Mesenchymal stem cell (in vitro differentiated cells and primary cell): ENCODE measurements at regions not wholly inside any gene's neighbourhood (a gene's known extent, or its start where the extent isn't known, plus 50 kb on each side); places are given as distances from the start of the nearest gene placed in this dataset.

Experiments
- DNase-seq: peaks from one replicate; pipeline ENCODE4 v3.0.0-alpha.2; 2013
- H2AFZ ChIP-seq: one replicate; pipeline ENCODE4 v1.6.1; 2013; ENCODE audit warnings: low read depth, mild to moderate bottlenecking, control low read depth, inconsistent platforms, low read length, moderate library complexity
- H2AK5ac ChIP-seq: 2 replicates; pipeline ENCODE4 v1.6.1; 2013; ENCODE audit warnings: low read length, moderate library complexity, mild to moderate bottlenecking, inconsistent platforms; ENCODE audit not compliant: severe bottlenecking
- H2BK120ac ChIP-seq: one replicate; pipeline ENCODE4 v1.6.1; 2013; ENCODE audit warnings: low read depth, mild to moderate bottlenecking, inconsistent platforms, low read length, moderate library complexity
- H2BK12ac ChIP-seq, 2 experiments: one replicate each; pipeline ENCODE4 v1.6.1; 2013; ENCODE audit warnings: inconsistent platforms in 2 of 2, low read length in 2 of 2, mild to moderate bottlenecking in 2 of 2, moderate library complexity in 2 of 2, control low read depth in 1 of 2
- H2BK15ac ChIP-seq: one replicate; pipeline ENCODE4 v1.6.1; 2013; ENCODE audit warnings: mild to moderate bottlenecking, low read depth, inconsistent platforms; ENCODE audit not compliant: poor library complexity, severe bottlenecking
- H2BK5ac ChIP-seq: 2 replicates; pipeline ENCODE4 v1.6.1; 2013; ENCODE audit warnings: low read depth, mild to moderate bottlenecking, low read length, control low read depth, inconsistent platforms; ENCODE audit not compliant: poor library complexity, severe bottlenecking
- H3K14ac ChIP-seq, 2 experiments: one replicate each; pipeline ENCODE4 v1.6.1; 2013; ENCODE audit warnings: inconsistent platforms in 2 of 2, low read length in 2 of 2, control low read depth in 1 of 2, mild to moderate bottlenecking in 1 of 2, moderate library complexity in 1 of 2
- H3K18ac ChIP-seq, 2 experiments: one replicate each; pipeline ENCODE4 v1.6.1; 2013; ENCODE audit warnings: inconsistent platforms in 2 of 2, low read length in 2 of 2, control low read depth in 1 of 2, low read depth in 1 of 2, mild to moderate bottlenecking in 1 of 2
- H3K23ac ChIP-seq, 2 experiments: one replicate each; pipeline ENCODE4 v1.6.1; 2013; ENCODE audit warnings: inconsistent platforms in 2 of 2, low read length in 2 of 2, mild to moderate bottlenecking in 2 of 2, moderate library complexity in 2 of 2, control low read depth in 1 of 2
- H3K27ac ChIP-seq: 2 replicates; pipeline ENCODE4 v1.5.1; 2013; ENCODE audit warnings: mild to moderate bottlenecking, moderate library complexity, low read length, control low read depth, inconsistent platforms; ENCODE audit not compliant: poor library complexity, severe bottlenecking
- H3K27me3 ChIP-seq, 2 experiments: 2 replicates each; pipeline versions ENCODE4 v1.6.1 to v1.7.0; 2013; ENCODE audit warnings: low read length in 2 of 2, mild to moderate bottlenecking in 2 of 2, moderate library complexity in 2 of 2, control low read depth in 1 of 2, inconsistent platforms in 1 of 2; ENCODE audit not compliant: control insufficient read depth in 1 of 2, insufficient read depth in 1 of 2
- H3K36me3 ChIP-seq, 2 experiments: 2 replicates each; pipeline versions ENCODE4 v1.6.1 to v1.7.0; 2013; ENCODE audit warnings: low read length in 2 of 2, control low read depth in 1 of 2, inconsistent platforms in 1 of 2, low read depth in 1 of 2, mild to moderate bottlenecking in 1 of 2; ENCODE audit not compliant: insufficient read depth in 2 of 2, control insufficient read depth in 1 of 2
- H3K4ac ChIP-seq, 2 experiments: one replicate each; pipeline ENCODE4 v1.6.1; 2013; ENCODE audit warnings: inconsistent platforms in 2 of 2, low read length in 2 of 2, mild to moderate bottlenecking in 2 of 2, moderate library complexity in 2 of 2, control low read depth in 1 of 2, low read depth in 1 of 2
- H3K4me1 ChIP-seq: 2 replicates; pipeline ENCODE4 v1.6.1; 2013; ENCODE audit warnings: low read depth, low read length, control low read depth; ENCODE audit not compliant: control insufficient read depth, insufficient read depth
- H3K4me2 ChIP-seq: 2 replicates; pipeline ENCODE4 v1.6.1; 2013; ENCODE audit warnings: low read length, mild to moderate bottlenecking, inconsistent platforms; ENCODE audit not compliant: poor library complexity, severe bottlenecking
- H3K4me3 ChIP-seq, 2 experiments: 2 replicates each; pipeline versions ENCODE4 v1.5.1 to v1.7.0; 2013; ENCODE audit warnings: low read length in 2 of 2, mild to moderate bottlenecking in 2 of 2, control low read depth in 1 of 2, low read depth in 1 of 2; ENCODE audit not compliant: insufficient read depth in 1 of 2
- H3K79me1 ChIP-seq: replicated peaks from 2 replicates; pipeline ENCODE4 v1.6.1; 2013; ENCODE audit warnings: mild to moderate bottlenecking, control low read depth, low read length, inconsistent platforms; ENCODE audit not compliant: poor library complexity, severe bottlenecking
- H3K9ac ChIP-seq: 2 replicates; pipeline ENCODE4 v1.7.0; 2013; ENCODE audit warnings: mild to moderate bottlenecking, low read length, moderate library complexity
- H3K9me3 ChIP-seq: 2 replicates; pipeline ENCODE4 v1.7.0; 2013; ENCODE audit warnings: mild to moderate bottlenecking, low read length; ENCODE audit not compliant: control insufficient read depth
- H4K8ac ChIP-seq: one replicate; pipeline ENCODE4 v1.6.1; 2013; ENCODE audit warnings: inconsistent platforms, mild to moderate bottlenecking, low read length, moderate library complexity
- H4K91ac ChIP-seq: one replicate; pipeline ENCODE4 v1.6.1; 2013; ENCODE audit warnings: mild to moderate bottlenecking, low read length, inconsistent platforms
- WGBS: methylation state at CpG from one replicate; pipeline ENCODE4 v1.1.7; 2013; ENCODE audit warnings: mixed read lengths; 5-methylcytosine and 5-hydroxymethylcytosine counted together

GRCh38 chr11:25408146-25408545, 911.3 kb downstream of the LUZP2 start:
- no peak overlapping the region for H3K9ac ChIP-seq
- no peak overlapping the region for H3K4me2 ChIP-seq
- no peak overlapping the region for H3K14ac ChIP-seq
- H3K4me3 ChIP-seq: no peak overlapping the region
- H2AK5ac ChIP-seq: no peak overlapping the region
- H4K8ac ChIP-seq: no peak overlapping the region
- no peak overlapping the region for H2BK5ac ChIP-seq
- H3K27ac ChIP-seq: no peak overlapping the region
- no peak overlapping the region for H2BK15ac ChIP-seq
- no peak overlapping the region for H3K23ac ChIP-seq
- no peaks in the 10 kb centered on the region for H3K79me1 ChIP-seq
- no peak overlapping the region for H2BK120ac ChIP-seq
- no peaks in the 10 kb centered on the region for H3K9me3 ChIP-seq
- H3K18ac ChIP-seq: no peak overlapping the region
- 100% methylated on average over 1 of the region's 1 CpG for WGBS
- no peaks in the 10 kb centered on the region for H3K36me3 ChIP-seq
- H3K27me3 ChIP-seq: no peaks in the 10 kb centered on the region
- no peak overlapping the region for H4K91ac ChIP-seq
- H3K4me1 ChIP-seq: no peaks in the 10 kb centered on the region
- H3K4ac ChIP-seq: no peak overlapping the region
- H2BK12ac ChIP-seq: no peak overlapping the region
- no peak for DNase-seq
- no peak overlapping the region for H2AFZ ChIP-seq

GRCh38 chr11:25415793-25416192, 916.1 kb upstream of the ANO3 start:
- Histone ChIP-seq H4K8ac (no peak overlapping the region), H3K9ac (no peak overlapping the region), H3K4me1 (no peaks in the 10 kb centered on the region), H2BK12ac (no peak overlapping the region), H3K4me2 (no peak overlapping the region), H3K4ac (no peak overlapping the region), H3K27ac (no peak overlapping the region), H3K23ac (no peak overlapping the region), H3K4me3 (no peak overlapping the region), H2AK5ac (no peak overlapping the region), H3K18ac (no peak overlapping the region), H3K9me3 (no peaks in the 10 kb centered on the region), H3K36me3 (no peaks in the 10 kb centered on the region), H2BK5ac (no peak overlapping the region), H3K27me3 (no peaks in the 10 kb centered on the region), H2BK120ac (no peak overlapping the region), H2BK15ac (no peak overlapping the region), H4K91ac (no peak overlapping the region), H2AFZ (no peak overlapping the region), H3K14ac (no peak overlapping the region), H3K79me1 (no peaks in the 10 kb centered on the region)
- WGBS: 48% methylated on average over 2 of the region's 3 CpGs
- DNase-seq: no peak

GRCh38 chr11:25423436-25424199, 908.3 kb upstream of the ANO3 start:
- Histone ChIP-seq H3K18ac (peak overlapping the region; percentile 2 to 33), H3K9me3 (no peaks in the 10 kb centered on the region), H4K8ac (no peak overlapping the region), H4K91ac (no peak overlapping the region), H3K27ac (peak overlapping the region; percentile 85), H3K79me1 (no peaks in the 10 kb centered on the region), H3K9ac (peak overlapping the region; percentile 14), H2BK12ac (no peak overlapping the region), H3K14ac (no peak overlapping the region), H3K36me3 (no peaks in the 10 kb centered on the region), H3K4ac (no peak overlapping the region), H3K4me1 (no peaks in the 10 kb centered on the region), H2BK15ac (no peak overlapping the region), H2BK120ac (no peak overlapping the region), H3K4me3 (no peak overlapping the region), H3K27me3 (no peaks in the 10 kb centered on the region), H2AK5ac (no peak overlapping the region), H3K4me2 (peak overlapping the region; percentile 27), H2AFZ (no peak overlapping the region), H2BK5ac (no peak overlapping the region), H3K23ac (no peak overlapping the region)
- peak; percentile 80 for DNase-seq
- 39% methylated on average over 4 of the region's 9 CpGs for WGBS

GRCh38 chr11:25432376-25432775, 899.6 kb upstream of the ANO3 start:
- Histone ChIP-seq H3K4me3 (no peak overlapping the region), H4K91ac (no peak overlapping the region), H2AFZ (no peak overlapping the region), H2AK5ac (no peak overlapping the region), H4K8ac (no peak overlapping the region), H2BK120ac (no peak overlapping the region), H3K23ac (no peak overlapping the region), H3K4me1 (no peaks in the 10 kb centered on the region), H3K4me2 (no peak overlapping the region), H2BK5ac (no peak overlapping the region), H3K27me3 (no peaks in the 10 kb centered on the region), H3K9me3 (no peaks in the 10 kb centered on the region), H2BK12ac (no peak overlapping the region), H3K18ac (no peak overlapping the region), H3K14ac (no peak overlapping the region), H3K4ac (no peak overlapping the region), H3K36me3 (no peaks in the 10 kb centered on the region), H3K9ac (no peak overlapping the region), H3K79me1 (no peaks in the 10 kb centered on the region), H3K27ac (no peak overlapping the region), H2BK15ac (no peak overlapping the region)
- WGBS: 86% methylated on average over 1 of the region's 2 CpGs
- DNase-seq: no peak
